GM12873 (cell line): ENCODE measurements at regions not wholly inside any gene's neighbourhood (a gene's known extent, or its start where the extent isn't known, plus 50 kb on each side); places are given as distances from the start of the nearest gene placed in this dataset.

Experiments
- TF ChIP-seq, protein P1 (sequence below): IDR thresholded peaks from 2 replicates; pipeline ENCODE4 v1.5.1; 2012; ENCODE audit warnings: low read depth, mild to moderate bottlenecking, moderate library complexity, low read length, control low read depth; ENCODE audit not compliant: insufficient read depth; ENCODE audit errors: missing control alignments

- TF ChIP-seq, protein P1, sequence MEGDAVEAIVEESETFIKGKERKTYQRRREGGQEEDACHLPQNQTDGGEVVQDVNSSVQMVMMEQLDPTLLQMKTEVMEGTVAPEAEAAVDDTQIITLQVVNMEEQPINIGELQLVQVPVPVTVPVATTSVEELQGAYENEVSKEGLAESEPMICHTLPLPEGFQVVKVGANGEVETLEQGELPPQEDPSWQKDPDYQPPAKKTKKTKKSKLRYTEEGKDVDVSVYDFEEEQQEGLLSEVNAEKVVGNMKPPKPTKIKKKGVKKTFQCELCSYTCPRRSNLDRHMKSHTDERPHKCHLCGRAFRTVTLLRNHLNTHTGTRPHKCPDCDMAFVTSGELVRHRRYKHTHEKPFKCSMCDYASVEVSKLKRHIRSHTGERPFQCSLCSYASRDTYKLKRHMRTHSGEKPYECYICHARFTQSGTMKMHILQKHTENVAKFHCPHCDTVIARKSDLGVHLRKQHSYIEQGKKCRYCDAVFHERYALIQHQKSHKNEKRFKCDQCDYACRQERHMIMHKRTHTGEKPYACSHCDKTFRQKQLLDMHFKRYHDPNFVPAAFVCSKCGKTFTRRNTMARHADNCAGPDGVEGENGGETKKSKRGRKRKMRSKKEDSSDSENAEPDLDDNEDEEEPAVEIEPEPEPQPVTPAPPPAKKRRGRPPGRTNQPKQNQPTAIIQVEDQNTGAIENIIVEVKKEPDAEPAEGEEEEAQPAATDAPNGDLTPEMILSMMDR, result no peak
These were observed 301.7 kb upstream of the TRAM1L1 start for GRCh38 chr4:117387072-117387471.

DNA sequence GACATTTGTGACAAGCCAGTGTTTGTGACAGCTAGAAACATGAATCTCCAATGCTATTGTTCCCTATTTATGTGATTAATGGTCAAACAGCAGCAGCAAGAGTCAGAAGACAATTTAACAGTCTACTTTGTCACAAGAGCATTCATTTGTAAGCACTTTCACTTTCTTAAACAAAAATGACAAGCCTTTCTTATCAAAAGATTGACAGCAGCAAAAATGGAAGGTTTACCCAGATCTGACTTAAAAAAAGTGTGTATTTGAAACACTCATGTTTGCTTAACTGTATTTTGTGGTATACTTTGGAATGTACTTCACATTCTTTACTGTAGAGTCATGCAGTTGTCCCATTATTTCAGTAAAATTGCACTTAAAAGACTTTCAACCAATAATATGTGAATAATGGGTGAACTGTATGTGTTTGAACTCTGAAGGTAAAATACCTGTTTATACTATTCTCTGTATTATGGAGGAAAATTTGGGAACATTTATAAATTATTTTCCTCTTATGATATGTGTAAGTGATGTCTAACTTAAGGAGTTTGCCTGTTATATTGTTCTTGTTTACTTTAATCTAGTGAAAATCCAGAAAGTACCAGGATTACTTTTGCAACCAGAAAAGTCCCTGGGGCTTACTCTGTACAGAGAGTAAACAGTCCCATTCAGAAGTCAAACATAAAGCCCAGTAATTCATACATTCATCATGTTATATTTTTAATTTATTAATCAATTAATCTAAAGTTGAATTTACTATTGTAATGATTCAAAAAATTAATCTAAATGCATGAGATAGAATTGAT, 314.9 kb upstream of the TRAM1L1 start:
- TF ChIP-seq, protein P1, result no peak

DNA sequence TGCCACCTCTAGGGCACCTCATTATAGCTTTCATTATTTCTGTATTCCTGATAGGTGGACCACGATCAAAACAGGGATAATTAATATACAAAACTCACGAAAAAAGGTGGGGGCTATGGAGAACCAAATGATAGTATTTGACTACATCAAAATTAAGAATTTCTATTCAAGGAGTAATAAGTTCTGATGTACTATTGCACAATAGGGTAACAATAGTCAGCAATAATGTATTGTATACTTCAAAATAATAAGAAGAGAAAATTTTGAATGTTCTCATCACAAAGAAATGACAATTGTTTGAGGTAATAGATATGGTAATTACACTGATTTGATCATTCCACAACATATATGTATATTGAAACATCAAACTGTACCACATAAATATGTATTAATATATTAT, 327.3 kb upstream of the TRAM1L1 start:
- TF ChIP-seq, protein P1, result no peak

DNA sequence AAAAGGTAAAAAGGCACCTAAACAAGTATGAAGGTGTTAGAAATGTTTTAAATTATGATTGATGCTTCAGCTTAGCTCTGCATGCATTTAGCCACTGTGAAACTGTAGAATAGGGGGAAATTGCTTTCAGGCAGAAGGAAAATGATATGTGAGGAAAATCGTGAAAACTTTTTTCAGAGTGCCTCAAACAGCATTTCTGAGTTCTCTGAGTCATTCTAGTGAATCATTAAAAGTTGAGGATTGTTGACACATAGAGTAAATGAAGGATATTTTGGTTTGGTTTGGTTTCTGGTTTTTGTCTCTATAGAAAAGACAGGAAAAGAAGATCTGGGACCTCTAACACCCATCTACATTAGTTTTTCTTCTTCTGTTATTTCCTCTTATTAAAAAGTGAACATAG, 332.5 kb upstream of the TRAM1L1 start:
- TF ChIP-seq, protein P1, result no peak

- TF ChIP-seq, protein P1, result no peak
These were observed 335.6 kb upstream of the TRAM1L1 start for GRCh38 chr4:117420948-117421347.

DNA sequence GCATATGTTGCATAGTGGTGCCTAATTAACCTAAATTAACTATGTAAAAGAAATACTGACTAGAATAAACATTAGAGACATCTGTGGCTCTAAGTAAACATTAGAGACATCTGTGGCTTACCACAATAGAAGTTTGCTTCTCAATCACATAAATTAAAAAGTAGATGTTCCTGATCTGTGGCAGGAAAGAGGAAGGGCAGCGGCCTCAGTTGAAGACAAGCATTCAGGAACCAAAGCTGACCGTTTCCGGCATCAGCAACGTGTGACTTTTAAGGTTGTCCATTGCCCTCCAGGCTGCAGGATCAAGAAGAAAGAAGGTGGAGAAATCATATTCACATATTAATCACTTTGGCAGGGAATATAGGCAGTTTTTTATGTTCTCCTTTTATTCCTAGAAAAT, 336.3 kb upstream of the TRAM1L1 start:
- TF ChIP-seq, protein P1, result no peak

- TF ChIP-seq, protein P1, result no peak
These were observed 336.9 kb upstream of the TRAM1L1 start for GRCh38 chr4:117422297-117422696.
